ENCODE measurements at regions not wholly inside any gene's neighbourhood (a gene's known extent, or its start where the extent isn't known, plus 50 kb on each side); places are given as distances from the start of the nearest gene placed in this dataset.

DNA sequence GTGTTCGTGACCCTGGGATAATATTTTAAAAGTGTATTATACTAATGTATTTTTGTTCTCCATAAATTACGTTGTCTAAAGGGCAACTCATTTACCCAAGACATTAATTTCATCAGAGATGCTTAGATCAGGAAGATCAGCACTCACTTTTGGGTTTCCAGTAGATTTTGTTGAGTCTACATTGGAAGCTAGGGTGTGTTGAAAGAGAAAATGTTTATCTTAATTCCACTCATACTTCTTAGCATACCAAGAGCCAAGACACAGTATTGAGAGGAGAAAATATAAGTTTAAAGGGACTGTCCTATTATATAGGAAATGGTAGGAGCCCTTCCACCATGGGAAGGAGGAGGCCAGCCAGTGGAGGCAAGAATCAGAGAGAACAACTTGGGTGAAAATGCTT lies 412.9 kb upstream of the RGMA start:
- intact Hi-C loops (cut with DNase I) = no loop called here

DNA sequence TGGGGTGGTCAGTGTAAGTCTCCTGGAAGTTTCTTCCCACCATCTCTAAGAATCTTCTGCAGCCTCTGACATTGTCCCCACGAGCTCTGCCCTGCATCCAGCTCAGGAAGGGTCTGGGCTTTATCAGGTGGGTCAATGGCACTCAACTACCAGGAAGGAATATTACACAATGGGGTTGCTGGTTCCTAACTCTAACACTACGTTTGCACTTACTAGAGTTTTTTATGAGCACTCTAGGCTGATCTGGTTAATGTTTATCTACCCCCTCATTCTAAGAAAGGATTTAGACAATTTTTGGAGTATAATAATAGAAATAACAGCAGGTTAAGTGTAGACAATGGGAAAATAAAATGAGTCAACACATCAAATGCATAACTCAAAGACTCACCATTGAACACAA lies 411.1 kb upstream of the RGMA start:
- intact Hi-C loops (cut with DNase I) = no loop called here
- FAIRE-seq = no peak
- no peak overlapping the region for H3K27ac ChIP-seq (ENCODE audit: low read depth in 2 of 2, low read length in 2 of 2)
- H3K36me3 ChIP-seq (ENCODE audit: control insufficient read depth in 2 of 3, insufficient read depth in 3 of 3, low read length in 3 of 3) = no peaks in the 10 kb centered on the region
- no peak overlapping the region for H3K9ac ChIP-seq (ENCODE audit: low read length in 3 of 3)
- TF ChIP-seq, protein P1, sequence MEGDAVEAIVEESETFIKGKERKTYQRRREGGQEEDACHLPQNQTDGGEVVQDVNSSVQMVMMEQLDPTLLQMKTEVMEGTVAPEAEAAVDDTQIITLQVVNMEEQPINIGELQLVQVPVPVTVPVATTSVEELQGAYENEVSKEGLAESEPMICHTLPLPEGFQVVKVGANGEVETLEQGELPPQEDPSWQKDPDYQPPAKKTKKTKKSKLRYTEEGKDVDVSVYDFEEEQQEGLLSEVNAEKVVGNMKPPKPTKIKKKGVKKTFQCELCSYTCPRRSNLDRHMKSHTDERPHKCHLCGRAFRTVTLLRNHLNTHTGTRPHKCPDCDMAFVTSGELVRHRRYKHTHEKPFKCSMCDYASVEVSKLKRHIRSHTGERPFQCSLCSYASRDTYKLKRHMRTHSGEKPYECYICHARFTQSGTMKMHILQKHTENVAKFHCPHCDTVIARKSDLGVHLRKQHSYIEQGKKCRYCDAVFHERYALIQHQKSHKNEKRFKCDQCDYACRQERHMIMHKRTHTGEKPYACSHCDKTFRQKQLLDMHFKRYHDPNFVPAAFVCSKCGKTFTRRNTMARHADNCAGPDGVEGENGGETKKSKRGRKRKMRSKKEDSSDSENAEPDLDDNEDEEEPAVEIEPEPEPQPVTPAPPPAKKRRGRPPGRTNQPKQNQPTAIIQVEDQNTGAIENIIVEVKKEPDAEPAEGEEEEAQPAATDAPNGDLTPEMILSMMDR (IDR thresholded peaks at IDR 0.05; ENCODE audit: borderline replicate concordance, extremely low read depth, insufficient read depth) = no peak
- no peak overlapping the region for H3K4me3 ChIP-seq (ENCODE audit: low read length in 3 of 3)
- no peaks in the 10 kb centered on the region for H3K27me3 ChIP-seq (ENCODE audit: control insufficient read depth, insufficient read depth, low read length)
- no peaks in the 10 kb centered on the region for H3K9me3 ChIP-seq (ENCODE audit: control insufficient read depth in 2 of 3, insufficient read depth in 1 of 3, low read length in 3 of 3)
- no peaks in the 10 kb centered on the region for H3K4me1 ChIP-seq (ENCODE audit: control insufficient read depth in 2 of 3, insufficient read depth in 2 of 3, low read depth in 1 of 3, low read length in 3 of 3)
- DNase-seq = no peak

More for the DNA sequence above, 412.9 kb upstream of the RGMA start:
- Histone ChIP-seq H3K9ac (ENCODE audit: low read length in 3 of 3) (no peak overlapping the region), H3K4me1 (ENCODE audit: control insufficient read depth in 2 of 3, insufficient read depth in 2 of 3, low read depth in 1 of 3, low read length in 3 of 3) (no peaks in the 10 kb centered on the region), H3K36me3 (ENCODE audit: control insufficient read depth in 2 of 3, insufficient read depth in 3 of 3, low read length in 3 of 3) (no peaks in the 10 kb centered on the region), H3K4me3 (ENCODE audit: low read length in 3 of 3) (no peak overlapping the region), H3K9me3 (ENCODE audit: control insufficient read depth in 2 of 3, insufficient read depth in 1 of 3, low read length in 3 of 3) (no peaks in the 10 kb centered on the region), H3K27ac (ENCODE audit: low read depth in 2 of 2, low read length in 2 of 2) (no peak overlapping the region), H3K27me3 (ENCODE audit: control insufficient read depth, insufficient read depth, low read length) (no peaks in the 10 kb centered on the region)
- FAIRE-seq (no peak), DNase-seq (no peak)
- TF ChIP-seq, protein P1 (IDR thresholded peaks at IDR 0.05; ENCODE audit: borderline replicate concordance, extremely low read depth, insufficient read depth) = no peak

DNA sequence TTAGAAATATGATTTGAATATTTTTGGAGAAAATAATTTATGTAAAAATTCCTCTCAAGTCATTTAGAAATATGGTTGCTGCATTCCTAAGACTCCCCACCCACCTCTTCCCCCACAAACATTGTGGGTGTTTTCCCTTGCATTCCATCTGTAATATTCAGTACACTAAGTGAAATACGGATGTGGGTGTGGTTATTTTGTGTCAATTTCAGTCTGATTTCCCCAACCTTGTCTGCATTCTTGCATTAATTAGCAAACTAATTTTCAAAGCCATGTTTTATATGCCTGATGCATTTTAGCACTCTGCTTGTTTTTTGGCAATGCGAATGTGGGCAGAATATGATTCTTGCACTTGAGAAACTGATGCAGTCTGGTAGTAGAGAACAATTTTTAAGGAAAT lies 408.3 kb upstream of the RGMA start:
- H3K27ac ChIP-seq (ENCODE audit: low read depth in 2 of 2, low read length in 2 of 2) = no peak overlapping the region
- H3K27me3 ChIP-seq (ENCODE audit: control insufficient read depth, insufficient read depth, low read length) = no peaks in the 10 kb centered on the region
- no peaks in the 10 kb centered on the region for H3K36me3 ChIP-seq (ENCODE audit: control insufficient read depth in 2 of 3, insufficient read depth in 3 of 3, low read length in 3 of 3)
- H3K9ac ChIP-seq (ENCODE audit: low read length in 3 of 3) = no peak overlapping the region
- intact Hi-C loops (cut with DNase I) = no loop called here
- no peak for FAIRE-seq
- no peak overlapping the region for H3K4me3 ChIP-seq (ENCODE audit: low read length in 3 of 3)
- no peaks in the 10 kb centered on the region for H3K9me3 ChIP-seq (ENCODE audit: control insufficient read depth in 2 of 3, insufficient read depth in 1 of 3, low read length in 3 of 3)
- H3K4me1 ChIP-seq (ENCODE audit: control insufficient read depth in 2 of 3, insufficient read depth in 2 of 3, low read depth in 1 of 3, low read length in 3 of 3) = no peaks in the 10 kb centered on the region
- TF ChIP-seq, protein P1 (IDR thresholded peaks at IDR 0.05; ENCODE audit: borderline replicate concordance, extremely low read depth, insufficient read depth) = no peak
- no peak for DNase-seq

DNA sequence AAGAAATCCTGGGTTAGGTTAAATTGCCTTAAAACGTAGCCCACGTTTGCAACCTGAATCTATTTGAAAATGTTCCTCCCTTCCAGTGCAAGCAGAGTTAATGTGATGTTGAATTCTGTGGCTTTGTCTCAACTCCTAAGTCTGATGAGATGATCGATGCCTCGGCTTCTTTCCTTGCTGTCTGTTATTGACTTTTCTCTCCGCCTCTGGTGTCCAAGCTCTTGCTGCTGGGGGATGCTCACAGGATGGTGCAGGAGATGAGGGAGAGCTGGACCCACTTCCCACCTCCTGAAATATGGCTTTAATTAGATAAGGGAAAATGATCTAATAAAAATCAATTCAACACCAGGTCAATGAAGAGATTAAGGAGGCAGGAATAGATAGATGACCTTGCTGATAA lies 407.9 kb upstream of the RGMA start:
- no peaks in the 10 kb centered on the region for H3K27me3 ChIP-seq (ENCODE audit: control insufficient read depth, insufficient read depth, low read length)
- no peak overlapping the region for H3K4me3 ChIP-seq (ENCODE audit: low read length in 3 of 3)
- H3K9me3 ChIP-seq (ENCODE audit: control insufficient read depth in 2 of 3, insufficient read depth in 1 of 3, low read length in 3 of 3) = no peaks in the 10 kb centered on the region
- H3K27ac ChIP-seq (ENCODE audit: low read depth in 2 of 2, low read length in 2 of 2) = no peak overlapping the region
- no peaks in the 10 kb centered on the region for H3K4me1 ChIP-seq (ENCODE audit: control insufficient read depth in 2 of 3, insufficient read depth in 2 of 3, low read depth in 1 of 3, low read length in 3 of 3)
- FAIRE-seq (no peak), DNase-seq (no peak)
- intact Hi-C loops (cut with DNase I) = no loop called here
- H3K36me3 ChIP-seq (ENCODE audit: control insufficient read depth in 2 of 3, insufficient read depth in 3 of 3, low read length in 3 of 3) = no peaks in the 10 kb centered on the region
- no peak overlapping the region for H3K9ac ChIP-seq (ENCODE audit: low read length in 3 of 3)
- TF ChIP-seq, protein P1 (IDR thresholded peaks at IDR 0.05; ENCODE audit: borderline replicate concordance, extremely low read depth, insufficient read depth) = no peak

All from kidney (tissue), 13 donors.